Body of pancreas (tissue), 4 donors: ENCODE measurements at regions not wholly inside any gene's neighbourhood (a gene's known extent, or its start where the extent isn't known, plus 50 kb on each side); places are given as distances from the start of the nearest gene placed in this dataset.

Source experiments
- ATAC-seq: fragments of 150-250 bp; one replicate; pipeline ENCODE4 v1.9.1; 2016
- DNase-seq, 4 donors: peaks; one replicate each; pipeline ENCODE4 v3.0.0-alpha.2; 2019
- H3K27ac ChIP-seq, 4 donors: fragments of 200-600 bp; sonication (generic); 1 replicate in 3 of 4; 2 replicates in 1 of 4; pipeline versions ENCODE4 v1.5.1 to v1.6.1; 2016 to 2019; ENCODE audit warnings: mild to moderate bottlenecking in 1 of 4, mixed read lengths in 1 of 4, moderate library complexity in 1 of 4
- H3K27me3 ChIP-seq, 2 donors: fragments of 200-600 bp; sonication (generic); one replicate each; pipeline ENCODE4 v1.6.0; 2016; ENCODE audit warnings: mild to moderate bottlenecking in 1 of 2
- H3K36me3 ChIP-seq, 2 donors: fragments of 200-600 bp; sonication (generic); replicated peaks in 1 of 2; 2 replicates each; pipeline ENCODE4 v1.5.1; 2016; ENCODE audit warnings: low read depth in 2 of 2; ENCODE audit not compliant: insufficient read depth in 1 of 2
- H3K4me1 ChIP-seq: fragments of 200-600 bp; sonication (generic); one replicate; pipeline ENCODE4 v1.6.0; 2016
- H3K4me3 ChIP-seq, 2 donors: fragments of 200-600 bp; sonication (generic); 1 replicate in 1 of 2; 2 replicates in 1 of 2; pipeline ENCODE4 v1.5.1; 2016 to 2019
- H3K9me3 ChIP-seq, 3 donors: fragments of 200-600 bp; sonication (generic); 1 replicate in 2 of 3; 2 replicates in 1 of 3; pipeline ENCODE4 v1.5.1; 2016
- CTCF ChIP-seq, 7 experiments: fragments of 450-650 bp in 4 of 7; fragments of 200-600 bp in 3 of 7; sonication (generic) in 3 of 7; IDR thresholded peaks; one replicate each; pipeline ENCODE4 v1.5.1; 2016 to 2019; ENCODE audit warnings: antibody characterized with exemption in 7 of 7
- POLR2A ChIP-seq, 3 donors: fragments of 450-650 bp; IDR thresholded peaks; one replicate each; pipeline ENCODE4 v1.6.1; 2016; ENCODE audit warnings: antibody characterized with exemption in 3 of 3, mild to moderate bottlenecking in 2 of 3
- WGBS, 2 donors: methylation state at CpG; one replicate each; pipeline ENCODE4 v1.1.5; 2017; 5-methylcytosine and 5-hydroxymethylcytosine counted together
- intact Hi-C: fragments of 100-400 bp; cut with DNase I; formaldehyde crosslinking; loops from one replicate; pipeline ENCODE4 v1.15.1; 2023

DNA sequence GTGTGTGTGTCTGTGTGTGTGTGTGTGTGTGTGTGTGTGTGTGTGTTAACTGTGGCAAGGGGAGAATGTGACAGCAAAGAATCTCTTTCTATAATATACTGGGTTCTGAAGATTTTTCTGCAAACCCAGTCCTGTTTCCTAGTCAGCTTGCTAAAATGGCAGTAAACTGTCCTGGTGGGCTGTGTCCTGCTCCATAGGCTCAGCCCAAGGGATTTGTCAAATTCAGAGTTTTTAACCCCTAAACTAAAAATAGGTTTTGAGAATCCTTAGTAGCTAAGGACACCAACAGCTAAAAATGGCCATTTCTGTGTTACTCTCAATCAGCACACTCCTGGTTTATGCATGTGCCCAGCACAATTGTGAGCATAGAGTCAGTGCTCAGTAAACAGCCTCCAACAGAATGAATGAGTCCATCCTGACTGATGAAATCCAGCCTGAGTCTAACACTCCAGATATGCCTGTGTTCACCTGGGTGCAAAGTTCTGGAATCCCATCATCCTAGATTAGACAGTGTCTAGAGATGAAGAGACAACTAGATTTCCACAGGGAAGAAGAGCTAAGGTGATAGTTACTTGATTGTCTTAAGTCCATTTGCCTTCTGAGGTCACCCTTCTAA, 192.6 kb downstream of the TTC6 start:
- Histone ChIP-seq H3K4me3 (no peak overlapping the region), H3K27ac (no peak overlapping the region), H3K4me1 (no peaks in the 10 kb centered on the region), H3K27me3 (no peaks in the 10 kb centered on the region), H3K36me3 (no peaks in the 10 kb centered on the region), H3K9me3 (no peaks in the 10 kb centered on the region)
- ATAC-seq (no peak), DNase-seq (no peak)
- TF ChIP-seq CTCF (IDR thresholded peaks at IDR 0.05): no peak
- TF ChIP-seq POLR2A (IDR thresholded peaks at IDR 0.05): no peak
- intact Hi-C loops: no loop called here

DNA sequence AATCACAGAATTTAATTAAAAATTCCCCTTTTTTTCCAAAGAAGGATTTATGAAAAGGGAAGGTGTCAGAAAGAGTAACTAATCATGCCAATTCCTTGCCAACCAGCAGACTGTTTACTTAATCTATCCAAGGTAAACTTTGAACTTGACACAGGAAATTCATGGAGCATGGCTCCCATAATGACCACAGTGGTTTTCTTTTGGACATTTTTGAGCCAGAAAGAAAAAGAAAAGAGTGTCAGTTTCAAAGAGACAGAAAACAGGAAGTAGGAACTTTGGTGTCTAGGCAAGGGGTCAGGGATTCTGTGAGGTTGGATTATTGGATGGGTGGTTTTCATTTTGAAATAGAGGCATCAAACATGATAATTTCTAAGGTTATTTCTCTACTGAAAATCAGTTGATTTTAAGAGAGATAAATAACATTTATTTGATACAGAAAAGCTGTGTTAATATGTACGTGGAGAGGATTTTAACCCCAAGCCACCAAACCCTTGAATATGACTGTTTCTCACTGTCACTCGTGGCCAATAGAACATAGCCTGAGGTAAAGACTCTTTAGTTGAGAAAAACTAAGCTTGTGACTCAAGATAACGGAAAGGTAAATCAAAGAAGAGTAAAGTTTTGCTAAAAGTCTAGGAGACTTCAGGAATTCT, 196.1 kb downstream of the TTC6 start:
- intact Hi-C loops: no loop called here
- TF ChIP-seq CTCF (IDR thresholded peaks at IDR 0.05) (no peak), POLR2A (IDR thresholded peaks at IDR 0.05) (no peak)
- Histone ChIP-seq H3K27me3 (no peaks in the 10 kb centered on the region), H3K27ac (no peak overlapping the region), H3K36me3 (no peaks in the 10 kb centered on the region), H3K4me3 (no peak overlapping the region), H3K9me3 (no peaks in the 10 kb centered on the region), H3K4me1 (no peaks in the 10 kb centered on the region)
- ATAC-seq (peak; percentile 35), DNase-seq (no peak)
- 71 to 80% methylated on average over 3 of the region's 3 CpGs for WGBS, 2 donors

DNA sequence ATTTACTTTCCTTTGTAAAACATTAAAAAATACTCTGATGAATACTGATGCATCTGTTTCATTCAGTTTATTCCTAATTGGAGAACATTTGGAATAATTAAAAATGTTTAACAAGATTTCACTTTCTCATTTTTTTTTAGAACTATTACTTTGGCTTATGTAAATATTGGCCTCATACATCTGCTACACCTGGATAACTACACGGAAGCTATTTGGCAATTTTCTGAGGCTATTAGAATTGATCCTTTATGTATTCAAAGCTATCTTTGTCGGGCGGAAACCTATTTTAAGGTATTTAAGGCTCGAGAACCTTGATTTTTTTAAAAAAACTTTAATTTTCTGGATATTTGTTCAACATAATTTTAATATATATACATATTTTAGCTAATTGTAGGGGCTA, 196.7 kb downstream of the TTC6 start:
- Histone ChIP-seq H3K27ac (no peak overlapping the region), H3K27me3 (no peaks in the 10 kb centered on the region), H3K4me1 (no peaks in the 10 kb centered on the region), H3K4me3 (no peak overlapping the region), H3K9me3 (no peaks in the 10 kb centered on the region), H3K36me3 (no peaks in the 10 kb centered on the region)
- WGBS, 2 donors: 25 to 27% methylated on average over 4 of the region's 4 CpGs
- intact Hi-C loops: no loop called here
- TF ChIP-seq CTCF (IDR thresholded peaks at IDR 0.05): no peak
- TF ChIP-seq POLR2A (IDR thresholded peaks at IDR 0.05): no peak
- DNase-seq (no peak), ATAC-seq (no peak)

GRCh38 chr14:37796703-37797416, 201.4 kb downstream of the TTC6 start:
- 54 to 77% methylated on average over 4 of the region's 4 CpGs for WGBS, 2 donors
- ATAC-seq: no peak

More at GRCh38 chr14:37796703-37797416, 201.4 kb downstream of the TTC6 start:
- DNase-seq: no peak
- H3K36me3 ChIP-seq: no peaks in the 10 kb centered on the region
- no peak overlapping the region for H3K4me3 ChIP-seq
- H3K27ac ChIP-seq: no peak overlapping the region
- TF ChIP-seq CTCF (IDR thresholded peaks at IDR 0.05) (no peak), POLR2A (IDR thresholded peaks at IDR 0.05) (no peak)
- intact Hi-C loops: no loop called here
- no peaks in the 10 kb centered on the region for H3K4me1 ChIP-seq
- H3K27me3 ChIP-seq: no peaks in the 10 kb centered on the region
- H3K9me3 ChIP-seq: no peaks in the 10 kb centered on the region
